GM19351 (cell line): ENCODE measurements at regions not wholly inside any gene's neighbourhood (a gene's known extent, or its start where the extent isn't known, plus 50 kb on each side); places are given as distances from the start of the nearest gene placed in this dataset.

ENCODE experiments used
- ATAC-seq: cut with Tn5 transposase; IDR thresholded peaks from one replicate; pipeline ENCODE4 v1.9.1; 2021; ENCODE audit warnings: mild to moderate bottlenecking, moderate library complexity; ENCODE audit not compliant: unreplicated experiment

- ATAC-seq, result no peak
Observed at GRCh38 chr22:27571463-27572277, 229.9 kb downstream of the MN1 start.

DNA sequence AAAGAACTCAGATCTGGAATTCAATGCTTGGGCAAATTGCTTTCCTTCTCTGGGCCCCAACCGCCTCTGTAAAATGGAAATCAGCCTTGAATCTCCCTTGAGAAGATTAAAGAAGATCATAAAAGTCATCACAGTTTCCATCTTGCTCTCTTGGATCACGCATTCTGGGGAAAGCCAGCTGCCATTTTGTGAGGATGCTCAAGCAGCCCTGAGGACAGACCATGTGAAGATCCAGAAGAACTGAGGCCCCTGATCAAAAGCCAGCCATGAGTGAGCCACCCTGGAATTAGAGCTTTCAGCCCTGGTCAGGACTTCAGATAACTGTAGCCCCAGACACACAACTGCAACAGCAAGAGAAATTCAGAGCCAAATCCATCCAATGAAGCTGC lies 229.3 kb downstream of the MN1 start:
- no peak for ATAC-seq

DNA sequence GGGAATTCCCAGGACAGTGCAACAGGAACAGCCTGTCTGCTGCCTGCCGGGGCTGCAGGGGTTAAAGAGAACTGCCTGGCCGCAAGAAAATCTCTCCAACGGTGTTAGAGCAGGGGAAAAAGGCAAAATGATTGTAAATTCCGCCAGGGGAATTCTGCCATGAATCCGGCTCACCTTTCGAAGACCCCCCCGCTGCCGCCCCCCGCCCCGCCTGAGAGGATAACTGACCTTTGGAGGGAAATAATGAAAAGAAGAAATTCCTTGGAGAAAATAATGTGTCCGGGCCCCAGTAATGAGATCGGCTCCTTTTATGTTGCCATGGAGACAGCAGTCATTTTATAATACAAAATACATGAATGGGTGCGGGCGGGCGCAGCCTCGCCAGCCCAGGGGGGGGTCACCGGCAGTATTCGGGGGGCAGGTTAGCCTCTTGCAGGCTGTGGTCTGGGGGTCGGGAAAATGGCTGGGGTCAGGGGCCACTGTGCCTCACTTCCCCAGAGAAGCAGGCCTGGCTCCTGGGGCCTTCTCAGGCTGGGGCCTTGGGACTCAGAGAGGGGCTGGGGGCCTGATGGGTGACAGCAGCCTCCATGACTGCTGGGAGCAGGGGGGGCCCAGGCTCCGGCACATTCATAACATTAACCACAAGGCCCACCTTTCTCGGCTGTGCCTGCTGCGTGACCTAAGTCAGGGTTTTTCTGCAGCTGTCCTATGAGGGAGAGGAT lies 228.1 kb downstream of the MN1 start:
- ATAC-seq, result no peak

GRCh38 chr22:27574002-27574366 lies 227.6 kb downstream of the MN1 start:
- ATAC-seq, result no peak

DNA sequence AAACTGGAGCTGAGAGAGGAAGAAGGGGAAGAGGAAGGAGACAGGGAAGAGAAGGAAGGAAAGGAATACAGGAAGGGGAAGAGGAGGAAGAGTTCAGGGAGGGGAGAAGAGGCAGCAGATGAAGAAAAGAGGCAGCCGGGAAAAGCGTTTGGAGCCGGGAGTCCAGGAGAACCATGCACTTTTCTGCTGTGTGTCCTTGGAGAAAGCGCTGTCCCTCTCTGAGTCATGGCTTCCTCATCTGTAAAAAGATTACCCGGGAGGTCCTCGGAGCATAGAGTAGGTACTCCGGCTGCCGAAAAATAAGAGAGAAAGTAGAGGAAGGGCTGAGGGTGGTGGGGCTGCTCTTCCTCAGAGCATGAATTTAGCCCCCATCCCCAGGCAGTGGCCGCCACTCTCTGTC lies 226.9 kb downstream of the MN1 start:
- no peak for ATAC-seq

- no peak for ATAC-seq
Observed at GRCh38 chr22:27575348-27575747, 226.2 kb downstream of the MN1 start.

GRCh38 chr22:27576413-27576812 lies 225.1 kb downstream of the MN1 start:
- ATAC-seq, result no peak

GRCh38 chr22:27576815-27577573 lies 224.6 kb downstream of the MN1 start:
- no peak for ATAC-seq

GRCh38 chr22:27577574-27577969 lies 224.0 kb downstream of the MN1 start:
- no peak for ATAC-seq

- no peak for ATAC-seq
Observed at GRCh38 chr22:27578937-27579617, 222.5 kb downstream of the MN1 start.

GRCh38 chr22:27580311-27580897 lies 221.2 kb downstream of the MN1 start:
- ATAC-seq, result no peak

- no peak for ATAC-seq
Observed at GRCh38 chr22:27581236-27581635, 220.3 kb downstream of the MN1 start.

- no peak for ATAC-seq
Observed at GRCh38 chr22:27581688-27582087, 219.9 kb downstream of the MN1 start.

DNA sequence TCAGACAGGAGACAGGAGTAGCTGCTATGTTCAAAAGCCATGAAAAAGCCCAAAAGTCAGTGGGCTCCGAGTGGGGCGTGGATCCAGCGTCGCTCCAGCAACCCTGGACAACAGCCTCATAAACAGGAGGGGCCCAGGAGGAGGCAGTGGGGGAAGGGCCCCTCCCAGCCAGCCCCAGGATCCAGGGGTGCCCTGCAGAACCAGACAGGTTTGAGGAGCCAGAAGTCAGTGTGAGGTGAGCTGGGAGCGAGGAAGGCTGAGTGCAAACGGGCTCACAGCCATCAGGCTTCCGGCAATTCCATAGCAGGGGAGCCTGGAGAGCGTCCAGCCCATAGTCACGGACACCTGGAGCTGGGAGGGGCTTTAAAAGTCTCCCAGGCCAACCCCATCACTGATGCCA lies 217.7 kb downstream of the MN1 start:
- ATAC-seq, result no peak

DNA sequence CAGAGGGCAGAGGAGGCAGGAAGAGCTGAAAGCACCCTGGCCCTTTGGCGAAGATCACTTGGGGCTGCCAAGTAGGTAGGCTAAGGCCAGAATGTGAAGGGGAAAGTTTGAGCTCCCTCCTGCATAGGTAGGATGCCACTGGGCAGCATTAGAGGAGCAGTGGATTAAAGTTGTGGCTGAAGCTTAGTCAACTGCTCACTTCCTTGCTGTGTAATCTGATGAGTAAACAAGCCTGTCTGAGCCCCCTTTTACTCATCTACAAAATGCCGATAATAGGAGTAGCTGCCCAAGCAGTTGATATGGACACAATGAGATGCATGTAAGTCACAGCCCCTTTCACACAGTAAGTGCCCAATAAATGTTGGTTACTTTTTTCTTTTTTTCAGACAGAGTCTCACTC lies 216.4 kb downstream of the MN1 start:
- ATAC-seq, result no peak

DNA sequence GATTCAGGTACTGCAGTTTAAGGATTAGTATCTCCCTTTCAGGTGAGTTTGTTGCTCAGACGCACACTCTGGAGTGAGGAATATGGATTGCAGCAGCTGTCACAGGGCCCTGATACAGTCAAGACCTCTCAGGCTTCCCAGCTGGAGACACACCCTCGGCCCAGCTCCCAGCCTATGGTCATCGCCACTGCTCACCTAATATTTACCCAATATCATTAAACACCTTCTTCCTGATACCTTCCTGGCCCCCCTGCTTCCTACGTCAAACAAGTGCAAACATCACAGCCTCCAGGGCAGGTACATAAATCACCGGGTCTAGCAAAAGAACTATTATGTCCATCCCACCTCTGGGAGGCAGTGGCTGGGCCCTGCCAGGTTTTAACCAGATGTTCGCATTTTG lies 213.3 kb downstream of the MN1 start:
- no peak for ATAC-seq

GRCh38 chr22:27588915-27589314 lies 212.6 kb downstream of the MN1 start:
- no peak for ATAC-seq

DNA sequence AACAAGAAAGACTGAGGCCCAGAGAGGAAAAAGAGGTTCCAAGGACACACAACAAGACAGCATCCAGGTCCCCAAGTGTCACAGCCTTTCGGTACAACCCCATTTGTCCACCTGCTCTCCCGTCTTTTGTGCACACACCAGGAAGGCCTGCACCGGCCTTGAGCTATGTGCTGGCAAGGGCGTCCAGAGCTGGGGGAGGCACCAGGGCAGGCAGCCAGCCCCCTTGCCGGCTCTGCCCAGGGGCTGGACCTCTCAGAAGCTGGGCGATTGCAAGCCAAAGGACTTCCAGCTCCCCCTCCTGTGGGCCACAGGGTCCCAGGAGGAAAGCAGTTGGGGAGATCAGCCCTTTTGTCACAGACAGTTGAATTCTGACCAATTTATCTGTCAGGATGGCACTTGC lies 210.5 kb downstream of the MN1 start:
- ATAC-seq, result no peak

DNA sequence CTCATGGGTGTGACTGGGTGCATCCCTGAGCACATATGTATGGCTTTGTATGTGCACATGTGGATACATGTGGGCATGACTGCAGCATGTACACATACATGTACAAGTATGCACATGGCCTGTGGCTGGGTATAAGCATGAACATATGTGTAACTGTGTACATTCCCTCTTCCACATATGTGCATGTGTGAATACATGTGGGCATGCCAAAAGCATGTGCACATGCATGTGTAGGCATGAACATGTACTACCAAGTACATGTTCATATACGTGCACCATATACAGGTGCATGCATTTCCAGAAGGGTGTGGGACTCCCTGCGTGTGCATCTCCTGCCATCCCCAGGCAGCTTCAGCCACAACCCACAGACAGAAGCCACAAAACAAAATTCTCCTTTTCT lies 208.2 kb downstream of the MN1 start:
- ATAC-seq, result no peak

DNA sequence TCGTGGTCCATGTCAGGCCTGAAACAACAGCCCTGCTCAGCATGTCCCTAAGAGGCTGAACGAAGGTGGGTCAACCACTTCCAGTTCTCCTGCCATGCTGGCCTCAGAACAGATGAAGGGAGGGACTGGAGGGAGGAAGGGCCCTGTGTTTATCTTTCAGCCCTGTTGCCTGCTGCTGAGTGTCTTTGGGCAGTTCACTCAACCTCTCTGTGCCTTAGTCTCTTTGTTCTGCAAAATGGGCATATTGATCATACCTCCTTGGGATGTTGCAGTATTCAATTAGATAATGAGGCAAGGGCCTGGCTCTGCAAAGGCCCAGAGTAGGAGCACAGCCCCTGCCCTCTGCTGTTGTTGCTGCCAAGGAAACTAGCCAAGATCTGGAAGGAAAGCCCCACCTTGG lies 207.5 kb downstream of the MN1 start:
- ATAC-seq, result no peak
